AG04449 (cell line): ENCODE measurements at regions not wholly inside any gene's neighbourhood (a gene's known extent, or its start where the extent isn't known, plus 50 kb on each side); places are given as distances from the start of the nearest gene placed in this dataset.

Source experiments
- CTCF ChIA-PET: fragments of 350-600 bp; formaldehyde crosslinking; extraction: SDS; loops from one replicate; lab custom pipeline; 2021; ENCODE audit warnings: antibody characterized with exemption; lab: Yijun Ruan, JAX
- POLR2A ChIA-PET: fragments of 400-600, 350-600 bp; formaldehyde crosslinking; extraction: SDS; loops from one replicate; lab custom pipeline; 2020; ENCODE audit warnings: antibody characterized with exemption, inconsistent platforms; lab: Yijun Ruan, JAX
- DNase-seq: peaks from one replicate; pipeline ENCODE4 v3.0.0-alpha.2; 2010; ENCODE audit warnings: low read depth, low spot score
- H3K4me3 ChIP-seq: 2 replicates; pipeline ENCODE4 v1.5.1; 2011; ENCODE audit warnings: low read depth, mild to moderate bottlenecking, control low read depth, low read length
- CTCF ChIP-seq: IDR thresholded peaks from one replicate; pipeline ENCODE4 v1.5.1; 2011; ENCODE audit warnings: mild to moderate bottlenecking, moderate library complexity, low read length, control low read depth, inconsistent platforms; ENCODE audit not compliant: insufficient read depth; ENCODE audit errors: missing control alignments

DNA sequence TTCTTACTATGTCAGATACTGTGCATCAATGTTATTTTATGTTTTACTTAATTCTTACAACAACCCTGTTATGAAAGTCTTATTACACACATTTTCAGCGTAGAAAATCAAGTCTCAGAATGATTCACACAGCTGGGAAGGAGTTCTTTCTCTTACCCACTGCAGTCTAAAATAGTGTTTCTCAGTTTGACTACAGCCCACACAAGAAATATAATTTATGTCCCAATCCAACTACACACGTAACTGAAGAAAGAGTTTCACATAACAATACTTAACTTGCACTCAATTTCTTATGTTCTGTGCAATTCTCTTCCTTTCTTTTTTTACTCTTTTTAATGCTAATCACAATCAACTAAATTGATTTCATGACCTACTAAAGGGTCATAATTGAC lies 252.8 kb upstream of the ADGRL2 start:
- ChIA-PET POLR2A (interaction anchor here (1.2 kb wide), 1 partner anchor 213 kb away, joined by 3 read pairs; no protein-coding TSS in a partner anchor), CTCF (interaction anchor here (1.3 to 6.0 kb wide), 2 partner anchors 212 to 218 kb away, joined by 4 to 102 read pairs; no protein-coding TSS in a partner anchor)
- DNase-seq: no peak
- no peak overlapping the region for H3K4me3 ChIP-seq
- no peak for TF ChIP-seq CTCF

- TF ChIP-seq CTCF: no peak
- CTCF ChIA-PET: interaction anchor here (1.3 to 6.0 kb wide), 2 partner anchors 212 to 219 kb away, joined by 4 to 102 read pairs; no protein-coding TSS in a partner anchor
- H3K4me3 ChIP-seq: no peak overlapping the region
- no peak for DNase-seq
- POLR2A ChIA-PET: no interaction called here
Observed at GRCh38 chr1:81547261-81547911, 253.3 kb upstream of the ADGRL2 start.

GRCh38 chr1:81545734-81546133 lies 255.0 kb upstream of the ADGRL2 start:
- ChIA-PET CTCF (interaction anchor here (1.2 kb wide), 1 partner anchor 215 kb away, joined by 4 read pairs; no protein-coding TSS in a partner anchor), POLR2A (no interaction called here)
- TF ChIP-seq CTCF: no peak
- H3K4me3 ChIP-seq: no peak overlapping the region
- DNase-seq: no peak

GRCh38 chr1:81543764-81544163 lies 257.0 kb upstream of the ADGRL2 start:
- H3K4me3 ChIP-seq: no peak overlapping the region
- no peak for TF ChIP-seq CTCF
- POLR2A ChIA-PET: no interaction called here
- CTCF ChIA-PET: no interaction called here
- no peak for DNase-seq

DNA sequence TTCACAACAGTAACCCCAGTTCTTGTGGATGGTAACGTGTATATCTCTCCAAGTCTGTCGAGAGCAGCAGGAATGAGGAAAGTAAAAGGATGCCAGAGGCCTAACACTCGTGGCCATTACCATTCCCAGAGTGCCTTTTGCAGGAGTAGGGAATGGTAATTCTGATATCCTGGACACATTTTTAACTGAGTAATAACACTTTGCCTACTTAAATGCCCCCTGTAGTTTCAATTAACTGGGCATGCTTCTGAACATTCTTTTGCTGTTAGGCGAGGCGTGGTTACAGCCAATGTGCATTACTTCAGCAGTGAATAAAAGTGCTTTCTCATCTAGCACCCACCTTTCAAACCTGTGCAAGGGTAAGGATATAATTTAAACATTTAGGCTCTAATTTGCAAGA lies 258.5 kb upstream of the ADGRL2 start:
- ChIA-PET POLR2A (no interaction called here), CTCF (no interaction called here)
- no peak overlapping the region for H3K4me3 ChIP-seq
- DNase-seq: no peak
- TF ChIP-seq CTCF: no peak

DNA sequence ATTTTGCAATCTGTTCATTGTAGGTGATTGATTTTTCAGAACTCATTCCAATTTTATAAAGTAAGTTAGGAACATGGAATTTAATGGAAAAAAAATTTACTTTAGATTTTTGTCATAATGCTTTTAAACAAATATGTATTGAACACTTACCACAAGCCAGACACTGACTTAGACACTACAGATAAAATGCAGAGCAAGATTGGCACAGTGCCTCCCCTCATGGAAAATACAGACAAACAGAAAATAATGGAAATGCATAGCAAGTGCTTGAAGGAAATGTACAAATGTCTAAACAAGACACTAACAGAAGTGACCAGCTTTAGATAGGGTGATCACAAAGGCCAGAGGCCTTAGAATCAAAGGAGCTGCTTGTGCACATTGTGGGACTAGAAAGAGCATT lies 260.5 kb upstream of the ADGRL2 start:
- CTCF ChIA-PET: no interaction called here
- no peak overlapping the region for H3K4me3 ChIP-seq
- POLR2A ChIA-PET: no interaction called here
- no peak for DNase-seq
- no peak for TF ChIP-seq CTCF
